ENCODE measurements at regions not wholly inside any gene's neighbourhood (a gene's known extent, or its start where the extent isn't known, plus 50 kb on each side); places are given as distances from the start of the nearest gene placed in this dataset.

DNA sequence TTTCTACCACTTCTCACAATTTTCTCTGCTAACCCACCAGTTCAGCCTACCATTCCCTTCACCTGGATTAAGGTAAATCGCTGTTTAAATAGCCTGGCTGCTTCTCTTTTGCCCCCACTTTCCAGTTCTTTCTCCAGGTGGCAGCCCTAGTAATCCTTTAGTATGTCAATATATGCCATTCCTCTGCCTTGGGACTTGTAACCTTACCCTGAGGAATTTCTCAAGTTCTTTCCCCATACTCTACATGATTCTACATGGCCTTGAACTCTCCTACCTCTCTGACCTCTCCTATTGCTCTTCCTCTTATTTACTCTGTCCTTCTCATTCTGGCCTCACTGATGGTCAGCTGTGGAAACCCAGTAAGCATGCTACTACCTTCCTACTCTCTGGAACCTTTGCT lies 546.0 kb downstream of the PLA2G4A start:
- no peaks in the 10 kb centered on the region for H4K20me1 ChIP-seq (replicated peaks; ENCODE audit: insufficient read depth)
- H3K4me3 ChIP-seq = no peak overlapping the region
- Mint-ChIP-seq H3K27me3 (ENCODE audit: insufficient read depth, low read depth, poor library complexity) (peaks cover 4% of the 10 kb centered on the region), H3K4me3 (no peak overlapping the region), H3K27ac (no peak overlapping the region), H3K9me3 (no peaks in the 10 kb centered on the region), H3K4me1 (peaks cover 31% of the 10 kb centered on the region), H3K36me3 (ENCODE audit: low read depth) (no peaks in the 10 kb centered on the region)
- DNase-seq (ENCODE audit: low spot score) (peak; percentile 53), ATAC-seq (peak; percentile 77)
- H3K27ac ChIP-seq (ENCODE audit: low read depth) = no peak overlapping the region
- TF ChIP-seq STAT1 (IDR thresholded peaks at IDR 0.05; ENCODE audit: unreplicated experiment) = no peak
- TF ChIP-seq, protein P1, sequence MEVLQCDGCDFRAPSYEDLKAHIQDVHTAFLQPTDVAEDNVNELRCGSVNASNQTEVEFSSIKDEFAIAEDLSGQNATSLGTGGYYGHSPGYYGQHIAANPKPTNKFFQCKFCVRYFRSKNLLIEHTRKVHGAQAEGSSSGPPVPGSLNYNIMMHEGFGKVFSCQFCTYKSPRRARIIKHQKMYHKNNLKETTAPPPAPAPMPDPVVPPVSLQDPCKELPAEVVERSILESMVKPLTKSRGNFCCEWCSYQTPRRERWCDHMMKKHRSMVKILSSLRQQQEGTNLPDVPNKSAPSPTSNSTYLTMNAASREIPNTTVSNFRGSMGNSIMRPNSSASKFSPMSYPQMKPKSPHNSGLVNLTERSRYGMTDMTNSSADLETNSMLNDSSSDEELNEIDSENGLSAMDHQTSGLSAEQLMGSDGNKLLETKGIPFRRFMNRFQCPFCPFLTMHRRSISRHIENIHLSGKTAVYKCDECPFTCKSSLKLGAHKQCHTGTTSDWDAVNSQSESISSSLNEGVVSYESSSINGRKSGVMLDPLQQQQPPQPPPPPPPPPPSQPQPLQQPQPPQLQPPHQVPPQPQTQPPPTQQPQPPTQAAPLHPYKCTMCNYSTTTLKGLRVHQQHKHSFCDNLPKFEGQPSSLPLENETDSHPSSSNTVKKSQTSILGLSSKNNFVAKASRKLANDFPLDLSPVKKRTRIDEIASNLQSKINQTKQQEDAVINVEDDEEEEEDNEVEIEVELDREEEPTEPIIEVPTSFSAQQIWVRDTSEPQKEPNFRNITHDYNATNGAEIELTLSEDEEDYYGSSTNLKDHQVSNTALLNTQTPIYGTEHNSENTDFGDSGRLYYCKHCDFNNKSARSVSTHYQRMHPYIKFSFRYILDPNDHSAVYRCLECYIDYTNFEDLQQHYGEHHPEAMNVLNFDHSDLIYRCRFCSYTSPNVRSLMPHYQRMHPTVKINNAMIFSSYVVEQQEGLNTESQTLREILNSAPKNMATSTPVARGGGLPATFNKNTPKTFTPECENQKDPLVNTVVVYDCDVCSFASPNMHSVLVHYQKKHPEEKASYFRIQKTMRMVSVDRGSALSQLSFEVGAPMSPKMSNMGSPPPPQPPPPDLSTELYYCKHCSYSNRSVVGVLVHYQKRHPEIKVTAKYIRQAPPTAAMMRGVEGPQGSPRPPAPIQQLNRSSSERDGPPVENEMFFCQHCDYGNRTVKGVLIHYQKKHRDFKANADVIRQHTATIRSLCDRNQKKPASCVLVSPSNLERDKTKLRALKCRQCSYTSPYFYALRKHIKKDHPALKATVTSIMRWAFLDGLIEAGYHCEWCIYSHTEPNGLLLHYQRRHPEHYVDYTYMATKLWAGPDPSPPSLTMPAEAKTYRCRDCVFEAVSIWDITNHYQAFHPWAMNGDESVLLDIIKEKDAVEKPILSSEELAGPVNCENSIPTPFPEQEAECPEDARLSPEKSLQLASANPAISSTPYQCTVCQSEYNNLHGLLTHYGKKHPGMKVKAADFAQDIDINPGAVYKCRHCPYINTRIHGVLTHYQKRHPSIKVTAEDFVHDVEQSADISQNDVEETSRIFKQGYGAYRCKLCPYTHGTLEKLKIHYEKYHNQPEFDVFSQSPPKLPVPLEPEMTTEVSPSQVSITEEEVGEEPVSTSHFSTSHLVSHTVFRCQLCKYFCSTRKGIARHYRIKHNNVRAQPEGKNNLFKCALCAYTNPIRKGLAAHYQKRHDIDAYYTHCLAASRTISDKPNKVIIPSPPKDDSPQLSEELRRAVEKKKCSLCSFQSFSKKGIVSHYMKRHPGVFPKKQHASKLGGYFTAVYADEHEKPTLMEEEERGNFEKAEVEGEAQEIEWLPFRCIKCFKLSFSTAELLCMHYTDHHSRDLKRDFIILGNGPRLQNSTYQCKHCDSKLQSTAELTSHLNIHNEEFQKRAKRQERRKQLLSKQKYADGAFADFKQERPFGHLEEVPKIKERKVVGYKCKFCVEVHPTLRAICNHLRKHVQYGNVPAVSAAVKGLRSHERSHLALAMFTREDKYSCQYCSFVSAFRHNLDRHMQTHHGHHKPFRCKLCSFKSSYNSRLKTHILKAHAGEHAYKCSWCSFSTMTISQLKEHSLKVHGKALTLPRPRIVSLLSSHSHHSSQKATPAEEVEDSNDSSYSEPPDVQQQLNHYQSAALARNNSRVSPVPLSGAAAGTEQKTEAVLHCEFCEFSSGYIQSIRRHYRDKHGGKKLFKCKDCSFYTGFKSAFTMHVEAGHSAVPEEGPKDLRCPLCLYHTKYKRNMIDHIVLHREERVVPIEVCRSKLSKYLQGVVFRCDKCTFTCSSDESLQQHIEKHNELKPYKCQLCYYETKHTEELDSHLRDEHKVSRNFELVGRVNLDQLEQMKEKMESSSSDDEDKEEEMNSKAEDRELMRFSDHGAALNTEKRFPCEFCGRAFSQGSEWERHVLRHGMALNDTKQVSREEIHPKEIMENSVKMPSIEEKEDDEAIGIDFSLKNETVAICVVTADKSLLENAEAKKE (CRISPR knock-in tag; IDR thresholded peaks at IDR 0.05) = peak; percentile 45; the same call in 1 of the 2 replicates
- peak overlapping the region; percentile 53 for H3K4me2 ChIP-seq
- no peak overlapping the region for H2AFZ ChIP-seq
- no peaks in the 10 kb centered on the region for H3K27me3 ChIP-seq (ENCODE audit: insufficient read depth)
- peaks cover 31% of the 10 kb centered on the region for H3K4me1 ChIP-seq (ENCODE audit: insufficient read depth)
- H3F3A ChIP-seq (replicated peaks; ENCODE audit: low read depth) = no peaks in the 10 kb centered on the region
- no peaks in the 10 kb centered on the region for H3K79me2 ChIP-seq (replicated peaks; ENCODE audit: insufficient read depth)
- no peaks in the 10 kb centered on the region for H3K36me3 ChIP-seq (ENCODE audit: insufficient read depth)
- H3K9me2 ChIP-seq (ENCODE audit: insufficient read depth) = no peaks in the 10 kb centered on the region; the same call in 1 of the 2 replicates

DNA sequence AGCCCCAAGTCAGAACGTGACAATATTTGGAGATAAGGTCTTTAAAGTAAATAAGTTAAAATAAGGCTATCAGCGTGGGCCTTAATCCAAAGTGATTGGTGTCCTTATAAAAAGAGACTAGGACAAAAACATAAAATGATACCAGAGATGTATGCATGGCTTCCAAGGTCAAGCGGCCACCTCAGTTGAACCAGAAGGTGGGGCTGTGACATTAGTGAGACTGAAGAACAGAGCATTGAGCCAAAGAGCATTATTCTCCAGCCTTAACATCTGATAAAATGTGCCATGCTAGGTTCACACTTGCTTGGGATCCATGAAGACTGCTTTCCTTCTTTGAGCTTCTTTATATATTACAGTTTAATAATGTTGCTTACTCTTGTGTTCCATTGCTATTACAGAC lies 554.6 kb downstream of the PLA2G4A start:
- Mint-ChIP-seq H3K36me3 (ENCODE audit: low read depth) (no peaks in the 10 kb centered on the region), H3K4me3 (no peak overlapping the region), H3K4me1 (peaks cover 14% of the 10 kb centered on the region), H3K27me3 (ENCODE audit: insufficient read depth, low read depth, poor library complexity) (no peaks in the 10 kb centered on the region), H3K9me3 (no peaks in the 10 kb centered on the region), H3K27ac (no peak overlapping the region)
- no peaks in the 10 kb centered on the region for H3K79me2 ChIP-seq (replicated peaks; ENCODE audit: insufficient read depth)
- no peaks in the 10 kb centered on the region for H3K27me3 ChIP-seq (ENCODE audit: insufficient read depth)
- no peaks in the 10 kb centered on the region for H4K20me1 ChIP-seq (replicated peaks; ENCODE audit: insufficient read depth)
- no peak overlapping the region for H3K4me2 ChIP-seq
- ATAC-seq = peak; percentile 48; the same call in 2 of the 3 replicates
- peaks cover 13% of the 10 kb centered on the region for H3K4me1 ChIP-seq (ENCODE audit: insufficient read depth)
- no peak overlapping the region for H3K4me3 ChIP-seq
- H2AFZ ChIP-seq = no peak overlapping the region
- H3K27ac ChIP-seq (ENCODE audit: low read depth) = no peak overlapping the region
- H3K9me2 ChIP-seq (ENCODE audit: insufficient read depth) = no peaks in the 10 kb centered on the region
- H3F3A ChIP-seq (replicated peaks; ENCODE audit: low read depth) = no peaks in the 10 kb centered on the region
- TF ChIP-seq, protein P2, sequence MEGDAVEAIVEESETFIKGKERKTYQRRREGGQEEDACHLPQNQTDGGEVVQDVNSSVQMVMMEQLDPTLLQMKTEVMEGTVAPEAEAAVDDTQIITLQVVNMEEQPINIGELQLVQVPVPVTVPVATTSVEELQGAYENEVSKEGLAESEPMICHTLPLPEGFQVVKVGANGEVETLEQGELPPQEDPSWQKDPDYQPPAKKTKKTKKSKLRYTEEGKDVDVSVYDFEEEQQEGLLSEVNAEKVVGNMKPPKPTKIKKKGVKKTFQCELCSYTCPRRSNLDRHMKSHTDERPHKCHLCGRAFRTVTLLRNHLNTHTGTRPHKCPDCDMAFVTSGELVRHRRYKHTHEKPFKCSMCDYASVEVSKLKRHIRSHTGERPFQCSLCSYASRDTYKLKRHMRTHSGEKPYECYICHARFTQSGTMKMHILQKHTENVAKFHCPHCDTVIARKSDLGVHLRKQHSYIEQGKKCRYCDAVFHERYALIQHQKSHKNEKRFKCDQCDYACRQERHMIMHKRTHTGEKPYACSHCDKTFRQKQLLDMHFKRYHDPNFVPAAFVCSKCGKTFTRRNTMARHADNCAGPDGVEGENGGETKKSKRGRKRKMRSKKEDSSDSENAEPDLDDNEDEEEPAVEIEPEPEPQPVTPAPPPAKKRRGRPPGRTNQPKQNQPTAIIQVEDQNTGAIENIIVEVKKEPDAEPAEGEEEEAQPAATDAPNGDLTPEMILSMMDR (conservative IDR thresholded peaks at IDR 0.05; ENCODE audit: low read depth in 2 of 2) = peak; percentile 71 to 80
- TF ChIP-seq STAT1 (IDR thresholded peaks at IDR 0.05; ENCODE audit: unreplicated experiment) = no peak
- H3K36me3 ChIP-seq (ENCODE audit: insufficient read depth) = no peaks in the 10 kb centered on the region
- peak; percentile 58 for DNase-seq (ENCODE audit: low spot score)

All from GM23338 (cell line).